PFSK-1 (cell line): ENCODE measurements at regions not wholly inside any gene's neighbourhood (a gene's known extent, or its start where the extent isn't known, plus 50 kb on each side); places are given as distances from the start of the nearest gene placed in this dataset.

Experiments used
- FOXP2 ChIP-seq: optimal IDR thresholded peaks from 2 replicates; pipeline ENCODE3; 2011; ENCODE audit warnings: borderline replicate concordance, control low read depth, inconsistent platforms; ENCODE audit not compliant: insufficient read depth; ENCODE audit errors: extremely low read length, extremely low read depth
- POLR2AphosphoS5 ChIP-seq: IDR thresholded peaks from 2 replicates; pipeline ENCODE4 v1.6.1; 2012; ENCODE audit warnings: low read depth, mild to moderate bottlenecking, control low read depth, low read length, moderate library complexity
- REST ChIP-seq, 2 experiments: IDR thresholded peaks; 2 replicates each; pipeline versions ENCODE4 v1.6.1 to v1.8.0; 2011 to 2012; ENCODE audit warnings: low read depth in 2 of 2, low read length in 2 of 2, control low read depth in 1 of 2, inconsistent platforms in 1 of 2, mild to moderate bottlenecking in 1 of 2, moderate library complexity in 1 of 2; ENCODE audit not compliant: insufficient read depth in 1 of 2
- SIN3A ChIP-seq: IDR thresholded peaks from 2 replicates; pipeline ENCODE4 v1.6.1; 2012; ENCODE audit warnings: mild to moderate bottlenecking, low read length, moderate library complexity, borderline replicate concordance; ENCODE audit not compliant: insufficient read depth
- TAF1 ChIP-seq: IDR thresholded peaks from 2 replicates; pipeline ENCODE4 v1.6.1; 2012; ENCODE audit warnings: low read length, control low read depth, borderline replicate concordance; ENCODE audit not compliant: insufficient read depth

- TF ChIP-seq REST (IDR thresholded peaks at IDR 0.05; ENCODE audit: insufficient read depth in 1 of 2, low read depth in 2 of 2, low read length in 2 of 2), result no peak
- TF ChIP-seq POLR2AphosphoS5, result no peak
- TF ChIP-seq FOXP2, result no peak
- no peak for TF ChIP-seq SIN3A
Observed at GRCh38 chr9:107914151-107914550, 424.6 kb upstream of the KLF4 start.

GRCh38 chr9:107907715-107908114, 418.1 kb upstream of the KLF4 start:
- no peak for TF ChIP-seq FOXP2
- no peak for TF ChIP-seq REST (IDR thresholded peaks at IDR 0.05; ENCODE audit: insufficient read depth in 1 of 2, low read depth in 2 of 2, low read length in 2 of 2)
- TF ChIP-seq TAF1, result no peak
- no peak for TF ChIP-seq POLR2AphosphoS5
- no peak for TF ChIP-seq SIN3A

DNA sequence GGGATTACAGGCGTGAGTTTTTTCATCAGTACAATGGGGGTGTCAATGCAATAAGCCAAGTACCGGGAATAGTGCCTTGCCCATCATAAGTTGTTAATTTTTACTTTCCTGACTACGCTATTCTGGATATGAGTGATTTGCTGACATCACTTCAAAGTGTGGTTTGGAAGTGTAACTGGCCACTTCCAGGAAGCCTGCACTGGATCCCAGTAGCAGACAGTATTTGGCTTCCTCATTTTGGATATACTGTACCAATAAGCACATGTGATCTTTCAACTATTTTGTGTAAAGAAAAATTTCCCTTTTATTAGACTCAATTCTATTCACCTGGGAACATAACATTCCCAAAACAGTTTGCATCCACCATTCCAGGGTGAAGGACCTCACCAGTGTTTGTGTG, 417.7 kb upstream of the KLF4 start:
- TF ChIP-seq FOXP2 (no peak), POLR2AphosphoS5 (no peak), REST (IDR thresholded peaks at IDR 0.05; ENCODE audit: insufficient read depth in 1 of 2, low read depth in 2 of 2, low read length in 2 of 2) (no peak), TAF1 (no peak), SIN3A (no peak)

DNA sequence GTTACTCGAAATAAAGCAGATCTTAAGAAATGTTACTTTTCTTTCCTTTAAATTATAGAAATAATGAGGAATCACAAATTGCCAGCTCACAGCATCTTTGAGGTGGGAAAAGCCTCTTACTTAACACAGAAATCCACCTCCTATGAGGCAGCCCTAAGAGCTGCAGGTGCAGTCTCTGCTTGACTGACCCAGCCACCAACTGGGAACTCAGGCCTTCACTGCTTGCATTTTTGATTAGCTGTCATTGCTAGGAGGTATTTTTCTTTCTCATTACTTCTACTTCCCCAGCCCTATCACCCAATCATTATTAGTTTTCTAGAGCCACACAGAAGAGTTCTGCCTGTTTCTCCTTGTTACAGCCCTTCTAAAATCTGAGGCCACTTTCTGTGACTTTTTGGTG, 416.5 kb upstream of the KLF4 start:
- no peak for TF ChIP-seq TAF1
- TF ChIP-seq SIN3A, result no peak
- TF ChIP-seq POLR2AphosphoS5, result no peak
- TF ChIP-seq FOXP2, result no peak
- no peak for TF ChIP-seq REST (IDR thresholded peaks at IDR 0.05; ENCODE audit: insufficient read depth in 1 of 2, low read depth in 2 of 2, low read length in 2 of 2)
